ENCODE measurements at regions not wholly inside any gene's neighbourhood (a gene's known extent, or its start where the extent isn't known, plus 50 kb on each side); places are given as distances from the start of the nearest gene placed in this dataset.

GRCh38 chr3:27591312-27592210, 107.4 kb upstream of the SLC4A7 start:
- TF ChIP-seq, protein P1, sequence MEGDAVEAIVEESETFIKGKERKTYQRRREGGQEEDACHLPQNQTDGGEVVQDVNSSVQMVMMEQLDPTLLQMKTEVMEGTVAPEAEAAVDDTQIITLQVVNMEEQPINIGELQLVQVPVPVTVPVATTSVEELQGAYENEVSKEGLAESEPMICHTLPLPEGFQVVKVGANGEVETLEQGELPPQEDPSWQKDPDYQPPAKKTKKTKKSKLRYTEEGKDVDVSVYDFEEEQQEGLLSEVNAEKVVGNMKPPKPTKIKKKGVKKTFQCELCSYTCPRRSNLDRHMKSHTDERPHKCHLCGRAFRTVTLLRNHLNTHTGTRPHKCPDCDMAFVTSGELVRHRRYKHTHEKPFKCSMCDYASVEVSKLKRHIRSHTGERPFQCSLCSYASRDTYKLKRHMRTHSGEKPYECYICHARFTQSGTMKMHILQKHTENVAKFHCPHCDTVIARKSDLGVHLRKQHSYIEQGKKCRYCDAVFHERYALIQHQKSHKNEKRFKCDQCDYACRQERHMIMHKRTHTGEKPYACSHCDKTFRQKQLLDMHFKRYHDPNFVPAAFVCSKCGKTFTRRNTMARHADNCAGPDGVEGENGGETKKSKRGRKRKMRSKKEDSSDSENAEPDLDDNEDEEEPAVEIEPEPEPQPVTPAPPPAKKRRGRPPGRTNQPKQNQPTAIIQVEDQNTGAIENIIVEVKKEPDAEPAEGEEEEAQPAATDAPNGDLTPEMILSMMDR (IDR thresholded peaks at IDR 0.05 in 2 of 3, conservative IDR thresholded peaks at IDR 0.05 in 1 of 3; ENCODE audit: borderline replicate concordance in 1 of 3, insufficient read depth in 1 of 3, low read depth in 2 of 3, low read length in 2 of 3), result no peak
- no peak for TF ChIP-seq POLR2AphosphoS5 (IDR thresholded peaks at IDR 0.05; ENCODE audit: low read depth, low read length)
- no peak for TF ChIP-seq FOSL1 (IDR thresholded peaks at IDR 0.05; ENCODE audit: low read depth)
- no peak for TF ChIP-seq SP1 (IDR thresholded peaks at IDR 0.05; ENCODE audit: low read depth)
- TF ChIP-seq POLR2A (IDR thresholded peaks at IDR 0.05; ENCODE audit: borderline replicate concordance, extremely low read depth, insufficient read depth, insufficient read length), result no peak
- TF ChIP-seq, protein P2, sequence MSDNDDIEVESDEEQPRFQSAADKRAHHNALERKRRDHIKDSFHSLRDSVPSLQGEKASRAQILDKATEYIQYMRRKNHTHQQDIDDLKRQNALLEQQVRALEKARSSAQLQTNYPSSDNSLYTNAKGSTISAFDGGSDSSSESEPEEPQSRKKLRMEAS (IDR thresholded peaks at IDR 0.05), result no peak
- no peak for TF ChIP-seq ZFX (IDR thresholded peaks at IDR 0.05)
- no peak for TF ChIP-seq EZH2 (IDR thresholded peaks at IDR 0.05)
- no peak for TF ChIP-seq TCF7L2 (IDR thresholded peaks at IDR 0.05; ENCODE audit: borderline replicate concordance, extremely low read depth, insufficient read depth, insufficient read length)
- TF ChIP-seq, protein P3, sequence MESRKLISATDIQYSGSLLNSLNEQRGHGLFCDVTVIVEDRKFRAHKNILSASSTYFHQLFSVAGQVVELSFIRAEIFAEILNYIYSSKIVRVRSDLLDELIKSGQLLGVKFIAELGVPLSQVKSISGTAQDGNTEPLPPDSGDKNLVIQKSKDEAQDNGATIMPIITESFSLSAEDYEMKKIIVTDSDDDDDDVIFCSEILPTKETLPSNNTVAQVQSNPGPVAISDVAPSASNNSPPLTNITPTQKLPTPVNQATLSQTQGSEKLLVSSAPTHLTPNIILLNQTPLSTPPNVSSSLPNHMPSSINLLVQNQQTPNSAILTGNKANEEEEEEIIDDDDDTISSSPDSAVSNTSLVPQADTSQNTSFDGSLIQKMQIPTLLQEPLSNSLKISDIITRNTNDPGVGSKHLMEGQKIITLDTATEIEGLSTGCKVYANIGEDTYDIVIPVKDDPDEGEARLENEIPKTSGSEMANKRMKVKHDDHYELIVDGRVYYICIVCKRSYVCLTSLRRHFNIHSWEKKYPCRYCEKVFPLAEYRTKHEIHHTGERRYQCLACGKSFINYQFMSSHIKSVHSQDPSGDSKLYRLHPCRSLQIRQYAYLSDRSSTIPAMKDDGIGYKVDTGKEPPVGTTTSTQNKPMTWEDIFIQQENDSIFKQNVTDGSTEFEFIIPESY (IDR thresholded peaks at IDR 0.05; ENCODE audit: extremely low read depth, insufficient replicate concordance, low read length), result no peak
- no peak for TF ChIP-seq YY1 (IDR thresholded peaks at IDR 0.05; ENCODE audit: extremely low read depth, insufficient replicate concordance, low read depth, low read length)
- TF ChIP-seq CEBPB (IDR thresholded peaks at IDR 0.05; ENCODE audit: low read depth), result no peak
